ENCODE measurements at regions not wholly inside any gene's neighbourhood (a gene's known extent, or its start where the extent isn't known, plus 50 kb on each side); places are given as distances from the start of the nearest gene placed in this dataset.

GRCh38 chr7:86929293-86930109 lies 130.0 kb downstream of the ELAPOR2 start:
- no peak overlapping the region for H3K4me3 ChIP-seq (replicated peaks in 1 of 2; ENCODE audit: low read depth in 2 of 2, low read length in 2 of 2)
- no peak for DNase-seq (ENCODE audit: low read depth in 2 of 2)

GRCh38 chr7:86928308-86928707 lies 131.1 kb downstream of the ELAPOR2 start:
- no peak for DNase-seq (ENCODE audit: low read depth in 2 of 2)
- no peak overlapping the region for H3K4me3 ChIP-seq (replicated peaks in 1 of 2; ENCODE audit: low read depth in 2 of 2, low read length in 2 of 2)
- no peak for TF ChIP-seq CTCF (IDR thresholded peaks at IDR 0.05; ENCODE audit: low read depth, low read length)

More at GRCh38 chr7:86929293-86930109, 130.0 kb downstream of the ELAPOR2 start:
- no peak for TF ChIP-seq CTCF (IDR thresholded peaks at IDR 0.05; ENCODE audit: low read depth, low read length)

- peak; percentile 78 to 80 for DNase-seq (ENCODE audit: low read depth in 2 of 2)
- peak; percentile 76 for TF ChIP-seq CTCF (IDR thresholded peaks at IDR 0.05; ENCODE audit: low read depth, low read length)
- H3K4me3 ChIP-seq (replicated peaks in 1 of 2; ENCODE audit: low read depth in 2 of 2, low read length in 2 of 2), result no peak overlapping the region
Measured at GRCh38 chr7:86926732-86927131, 132.7 kb downstream of the ELAPOR2 start.

- no peak for TF ChIP-seq CTCF (IDR thresholded peaks at IDR 0.05; ENCODE audit: low read depth, low read length)
- no peak for DNase-seq (ENCODE audit: low read depth in 2 of 2)
- no peak overlapping the region for H3K4me3 ChIP-seq (replicated peaks in 1 of 2; ENCODE audit: low read depth in 2 of 2, low read length in 2 of 2)
Measured at GRCh38 chr7:86925221-86925620, 134.2 kb downstream of the ELAPOR2 start.

- DNase-seq (ENCODE audit: low read depth in 2 of 2), result peak in 1 of 2 donors; percentile 28
- TF ChIP-seq CTCF (IDR thresholded peaks at IDR 0.05; ENCODE audit: low read depth, low read length), result no peak
- H3K4me3 ChIP-seq (replicated peaks in 1 of 2; ENCODE audit: low read depth in 2 of 2, low read length in 2 of 2), result no peak overlapping the region
Measured at GRCh38 chr7:86923527-86923926, 135.9 kb downstream of the ELAPOR2 start.

GRCh38 chr7:86920154-86920553 lies 139.3 kb downstream of the ELAPOR2 start:
- H3K4me3 ChIP-seq (replicated peaks in 1 of 2; ENCODE audit: low read depth in 2 of 2, low read length in 2 of 2), result no peak overlapping the region
- TF ChIP-seq CTCF (IDR thresholded peaks at IDR 0.05; ENCODE audit: low read depth, low read length), result no peak

More at GRCh38 chr7:86920154-86920553, 139.3 kb downstream of the ELAPOR2 start:
- no peak for DNase-seq (ENCODE audit: low read depth in 2 of 2)
